Neural cell (in vitro differentiated cells): ENCODE measurements at regions not wholly inside any gene's neighbourhood (a gene's known extent, or its start where the extent isn't known, plus 50 kb on each side); places are given as distances from the start of the nearest gene placed in this dataset.

ENCODE experiments used
- H2AFZ ChIP-seq: fragments of 200-600, 300-800 bp; sonication (generic), shearing (Covaris generic); 2 replicates; pipeline ENCODE4 v1.6.0; 2014; ENCODE audit warnings: low read depth, mild to moderate bottlenecking, antibody characterized with exemption, low read length, moderate library complexity
- H3F3A ChIP-seq: fragments of 200-600 bp; shearing (Covaris generic); 2 replicates; pipeline ENCODE4 v1.6.1; 2016; ENCODE audit warnings: mild to moderate bottlenecking, moderate library complexity, mixed read lengths, antibody characterized with exemption, low read length; ENCODE audit not compliant: insufficient read depth, poor library complexity, severe bottlenecking
- H3K27ac ChIP-seq: fragments of 200-600, 300-800 bp; sonication (generic), shearing (Covaris generic); 2 replicates; pipeline ENCODE4 v1.5.1; 2014; ENCODE audit warnings: mild to moderate bottlenecking, low read length, moderate library complexity
- H3K27me3 ChIP-seq: fragments of 300-800, 200-600 bp; sonication (generic), shearing (Covaris generic); 2 replicates; pipeline ENCODE4 v1.6.0; 2014; ENCODE audit warnings: mild to moderate bottlenecking, low read depth, low read length, moderate library complexity; ENCODE audit not compliant: insufficient read depth
- H3K36me3 ChIP-seq: fragments of 300-800, 200-600 bp; sonication (generic), shearing (Covaris generic); 2 replicates; pipeline ENCODE4 v1.5.1; 2014; ENCODE audit warnings: mild to moderate bottlenecking, antibody characterized with exemption, low read length, moderate library complexity; ENCODE audit not compliant: insufficient read depth
- H3K4me2 ChIP-seq: fragments of 300-800, 200-600 bp; sonication (generic), shearing (Covaris generic); 2 replicates; pipeline ENCODE4 v1.6.0; 2014; ENCODE audit warnings: mild to moderate bottlenecking, low read length
- H3K4me3 ChIP-seq: fragments of 300-800, 200-600 bp; sonication (generic), shearing (Covaris generic); 2 replicates; pipeline ENCODE4 v1.5.1; 2014; ENCODE audit warnings: mild to moderate bottlenecking, low read length, moderate library complexity
- H3K79me2 ChIP-seq: fragments of 200-600 bp; shearing (Covaris generic); replicated peaks from 2 replicates; pipeline ENCODE4 v1.6.0; 2014; ENCODE audit warnings: mild to moderate bottlenecking, low read length, moderate library complexity; ENCODE audit not compliant: insufficient read depth
- H3K9ac ChIP-seq: fragments of 300-800, 200-600 bp; sonication (generic), shearing (Covaris generic); 2 replicates; pipeline ENCODE4 v1.6.1; 2016; ENCODE audit warnings: mild to moderate bottlenecking, low read length, mixed read lengths
- H3K9me2 ChIP-seq: fragments of 200-600 bp; shearing (Covaris generic); 2 replicates; pipeline ENCODE4 v1.6.1; 2016; ENCODE audit warnings: mild to moderate bottlenecking, low read length, mixed read lengths; ENCODE audit not compliant: insufficient read depth
- H3K9me3 ChIP-seq: fragments of 200-600, 300-800 bp; sonication (generic), shearing (Covaris generic); 2 replicates; pipeline ENCODE4 v1.6.1; 2016; ENCODE audit warnings: mild to moderate bottlenecking, mixed run types, low read length, moderate library complexity, mixed read lengths
- H4K20me1 ChIP-seq: fragments of 200-600 bp; shearing (Covaris generic); 2 replicates; pipeline ENCODE4 v1.6.1; 2016; ENCODE audit warnings: mild to moderate bottlenecking, mixed run types; ENCODE audit not compliant: insufficient read depth
- EP300 ChIP-seq: fragments of 450-650 bp; conservative IDR thresholded peaks from 2 replicates; pipeline ENCODE4 v1.6.1; 2014; ENCODE audit warnings: antibody characterized with exemption, mild to moderate bottlenecking, moderate library complexity; ENCODE audit not compliant: poor library complexity, severe bottlenecking
- EZH2 ChIP-seq: fragments of 200-600, 300-800 bp; shearing (Covaris generic), sonication (generic); IDR thresholded peaks from 2 replicates; pipeline ENCODE4 v1.6.1; 2014; ENCODE audit warnings: antibody characterized with exemption, low read length, borderline replicate concordance, mild to moderate bottlenecking; ENCODE audit not compliant: insufficient read depth, poor library complexity, severe bottlenecking
- MXI1 ChIP-seq: fragments of 450-650 bp; conservative IDR thresholded peaks from 2 replicates; pipeline ENCODE4 v1.6.1; 2014; ENCODE audit warnings: antibody characterized with exemption, mild to moderate bottlenecking; ENCODE audit not compliant: poor library complexity, severe bottlenecking
- POLR2AphosphoS5 ChIP-seq: IDR thresholded peaks from 2 replicates; pipeline ENCODE4 v1.6.1; 2012
- RAD21 ChIP-seq: fragments of 450-650 bp; conservative IDR thresholded peaks from 2 replicates; pipeline ENCODE4 v1.6.1; 2014; ENCODE audit warnings: antibody characterized with exemption, mild to moderate bottlenecking, moderate library complexity
- SMC3 ChIP-seq: fragments of 450-650 bp; conservative IDR thresholded peaks from 2 replicates; pipeline ENCODE4 v1.6.1; 2014; ENCODE audit warnings: antibody characterized with exemption, mild to moderate bottlenecking, moderate library complexity; ENCODE audit not compliant: poor library complexity
- TAF1 ChIP-seq: IDR thresholded peaks from 2 replicates; pipeline ENCODE4 v1.6.1; 2012; ENCODE audit warnings: low read depth
- TF ChIP-seq, protein P1 (sequence below): IDR thresholded peaks from 2 replicates; pipeline ENCODE4 v1.6.1; 2012; ENCODE audit warnings: borderline replicate concordance
- TF ChIP-seq, protein P2 (sequence below): fragments of 450-650 bp; IDR thresholded peaks from 2 replicates; pipeline ENCODE4 v1.5.1; 2014; ENCODE audit warnings: antibody characterized with exemption, mild to moderate bottlenecking, moderate library complexity; ENCODE audit not compliant: poor library complexity, severe bottlenecking

DNA sequence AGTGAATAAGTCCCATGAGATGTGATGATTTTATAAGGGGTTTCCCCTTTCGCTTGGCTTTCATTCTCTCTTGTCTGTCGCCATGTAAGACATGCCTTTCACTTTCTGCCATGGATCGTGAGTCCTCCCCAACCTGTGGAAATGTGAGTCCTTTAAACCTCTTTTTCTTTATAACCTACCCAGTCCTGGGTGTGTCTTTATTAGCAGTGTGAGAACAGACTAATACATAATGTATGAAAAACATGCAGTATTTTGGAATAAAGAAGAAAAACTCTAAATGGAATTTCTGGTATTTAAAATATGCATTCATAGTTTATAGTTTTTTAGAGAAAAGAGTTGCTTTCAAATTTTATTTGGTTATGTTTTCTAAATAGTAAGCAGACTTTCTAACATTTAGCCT, 360.7 kb downstream of the PCDH7 start:
- no peaks in the 10 kb centered on the region for H3K79me2 ChIP-seq
- no peak overlapping the region for H3K9ac ChIP-seq
- TF ChIP-seq POLR2AphosphoS5, result no peak
- TF ChIP-seq, protein P1, sequence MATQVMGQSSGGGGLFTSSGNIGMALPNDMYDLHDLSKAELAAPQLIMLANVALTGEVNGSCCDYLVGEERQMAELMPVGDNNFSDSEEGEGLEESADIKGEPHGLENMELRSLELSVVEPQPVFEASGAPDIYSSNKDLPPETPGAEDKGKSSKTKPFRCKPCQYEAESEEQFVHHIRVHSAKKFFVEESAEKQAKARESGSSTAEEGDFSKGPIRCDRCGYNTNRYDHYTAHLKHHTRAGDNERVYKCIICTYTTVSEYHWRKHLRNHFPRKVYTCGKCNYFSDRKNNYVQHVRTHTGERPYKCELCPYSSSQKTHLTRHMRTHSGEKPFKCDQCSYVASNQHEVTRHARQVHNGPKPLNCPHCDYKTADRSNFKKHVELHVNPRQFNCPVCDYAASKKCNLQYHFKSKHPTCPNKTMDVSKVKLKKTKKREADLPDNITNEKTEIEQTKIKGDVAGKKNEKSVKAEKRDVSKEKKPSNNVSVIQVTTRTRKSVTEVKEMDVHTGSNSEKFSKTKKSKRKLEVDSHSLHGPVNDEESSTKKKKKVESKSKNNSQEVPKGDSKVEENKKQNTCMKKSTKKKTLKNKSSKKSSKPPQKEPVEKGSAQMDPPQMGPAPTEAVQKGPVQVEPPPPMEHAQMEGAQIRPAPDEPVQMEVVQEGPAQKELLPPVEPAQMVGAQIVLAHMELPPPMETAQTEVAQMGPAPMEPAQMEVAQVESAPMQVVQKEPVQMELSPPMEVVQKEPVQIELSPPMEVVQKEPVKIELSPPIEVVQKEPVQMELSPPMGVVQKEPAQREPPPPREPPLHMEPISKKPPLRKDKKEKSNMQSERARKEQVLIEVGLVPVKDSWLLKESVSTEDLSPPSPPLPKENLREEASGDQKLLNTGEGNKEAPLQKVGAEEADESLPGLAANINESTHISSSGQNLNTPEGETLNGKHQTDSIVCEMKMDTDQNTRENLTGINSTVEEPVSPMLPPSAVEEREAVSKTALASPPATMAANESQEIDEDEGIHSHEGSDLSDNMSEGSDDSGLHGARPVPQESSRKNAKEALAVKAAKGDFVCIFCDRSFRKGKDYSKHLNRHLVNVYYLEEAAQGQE, result no peak
- TF ChIP-seq MXI1, result no peak
- no peak for TF ChIP-seq EP300
- no peak for TF ChIP-seq RAD21
- TF ChIP-seq EZH2, result no peak
- TF ChIP-seq, protein P2, sequence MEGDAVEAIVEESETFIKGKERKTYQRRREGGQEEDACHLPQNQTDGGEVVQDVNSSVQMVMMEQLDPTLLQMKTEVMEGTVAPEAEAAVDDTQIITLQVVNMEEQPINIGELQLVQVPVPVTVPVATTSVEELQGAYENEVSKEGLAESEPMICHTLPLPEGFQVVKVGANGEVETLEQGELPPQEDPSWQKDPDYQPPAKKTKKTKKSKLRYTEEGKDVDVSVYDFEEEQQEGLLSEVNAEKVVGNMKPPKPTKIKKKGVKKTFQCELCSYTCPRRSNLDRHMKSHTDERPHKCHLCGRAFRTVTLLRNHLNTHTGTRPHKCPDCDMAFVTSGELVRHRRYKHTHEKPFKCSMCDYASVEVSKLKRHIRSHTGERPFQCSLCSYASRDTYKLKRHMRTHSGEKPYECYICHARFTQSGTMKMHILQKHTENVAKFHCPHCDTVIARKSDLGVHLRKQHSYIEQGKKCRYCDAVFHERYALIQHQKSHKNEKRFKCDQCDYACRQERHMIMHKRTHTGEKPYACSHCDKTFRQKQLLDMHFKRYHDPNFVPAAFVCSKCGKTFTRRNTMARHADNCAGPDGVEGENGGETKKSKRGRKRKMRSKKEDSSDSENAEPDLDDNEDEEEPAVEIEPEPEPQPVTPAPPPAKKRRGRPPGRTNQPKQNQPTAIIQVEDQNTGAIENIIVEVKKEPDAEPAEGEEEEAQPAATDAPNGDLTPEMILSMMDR, result no peak
- no peak for TF ChIP-seq SMC3
- TF ChIP-seq TAF1, result no peak

DNA sequence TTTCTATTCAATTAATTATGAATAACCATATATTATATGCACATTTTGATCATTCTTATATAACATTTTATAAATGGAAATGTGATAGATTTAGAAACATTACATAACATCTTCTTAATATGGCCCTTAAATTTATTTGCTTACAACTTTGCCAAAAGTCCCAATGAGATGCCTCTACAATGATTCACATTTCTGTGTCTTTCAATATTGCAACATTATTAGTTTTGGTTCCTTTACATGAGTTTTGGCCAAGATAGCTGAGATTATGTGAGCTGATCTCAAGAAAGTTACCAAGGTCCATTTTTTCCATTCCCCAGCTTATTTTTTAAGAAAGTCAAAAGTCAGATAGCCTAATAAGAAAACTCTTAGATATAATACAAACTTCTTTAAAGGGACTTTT, 361.2 kb downstream of the PCDH7 start:
- H3K4me2 ChIP-seq, result no peak overlapping the region
- no peaks in the 10 kb centered on the region for H3K36me3 ChIP-seq
- H3K27me3 ChIP-seq, result no peaks in the 10 kb centered on the region
- no peaks in the 10 kb centered on the region for H3K9me3 ChIP-seq
- no peaks in the 10 kb centered on the region for H3F3A ChIP-seq
- H2AFZ ChIP-seq, result no peak overlapping the region
- H3K4me3 ChIP-seq, result no peak overlapping the region
- TF ChIP-seq MXI1, result no peak
- no peak for TF ChIP-seq SMC3
- no peak for TF ChIP-seq EP300
- TF ChIP-seq, protein P2, result no peak
- TF ChIP-seq, protein P1, result no peak
- TF ChIP-seq RAD21, result no peak
- H4K20me1 ChIP-seq, result no peaks in the 10 kb centered on the region
- no peak overlapping the region for H3K27ac ChIP-seq
- H3K79me2 ChIP-seq, result no peaks in the 10 kb centered on the region
- H3K9ac ChIP-seq, result no peak overlapping the region
- H3K9me2 ChIP-seq, result no peaks in the 10 kb centered on the region

More for the DNA sequence above, 360.7 kb downstream of the PCDH7 start:
- Histone ChIP-seq H3K9me2 (no peaks in the 10 kb centered on the region), H3K27me3 (no peaks in the 10 kb centered on the region), H3K4me2 (no peak overlapping the region), H2AFZ (no peak overlapping the region), H4K20me1 (no peaks in the 10 kb centered on the region), H3F3A (no peaks in the 10 kb centered on the region), H3K36me3 (no peaks in the 10 kb centered on the region), H3K27ac (no peak overlapping the region), H3K4me3 (no peak overlapping the region), H3K9me3 (no peaks in the 10 kb centered on the region)
